Peyer's patch (tissue), 4 donors: ENCODE measurements at regions not wholly inside any gene's neighbourhood (a gene's known extent, or its start where the extent isn't known, plus 50 kb on each side); places are given as distances from the start of the nearest gene placed in this dataset.
"Not testable (repeated sequence)": the region's sequence is repeated elsewhere in the genome, so short reads cannot be mapped to it uniquely, and the experiment has no call there.

Experiments
- CTCF ChIP-seq, 6 experiments: fragments of 450-650 bp in 4 of 6; fragments of 200-600 bp in 2 of 6; sonication (generic) in 1 of 6; IDR thresholded peaks; one replicate each; pipeline ENCODE4 v1.5.1; 2017 to 2019; ENCODE audit warnings: antibody characterized with exemption in 6 of 6, mild to moderate bottlenecking in 3 of 6, moderate library complexity in 1 of 6
- POLR2A ChIP-seq, 2 donors: fragments of 450-650 bp; IDR thresholded peaks; one replicate each; pipeline ENCODE4 v1.5.1; 2017; ENCODE audit warnings: antibody characterized with exemption in 2 of 2, mild to moderate bottlenecking in 2 of 2, moderate library complexity in 2 of 2

- TF ChIP-seq CTCF, POLR2A (IDR thresholded peaks at IDR 0.05): not testable (repeated sequence)
Measured at GRCh38 chr21:8428668-8429456, 2092.5 kb upstream of the TPTE start.
